G401.6 (cell line): ENCODE measurements at regions not wholly inside any gene's neighbourhood (a gene's known extent, or its start where the extent isn't known, plus 50 kb on each side); places are given as distances from the start of the nearest gene placed in this dataset.
"Not testable (repeated sequence)": the region's sequence is repeated elsewhere in the genome, so short reads cannot be mapped to it uniquely, and the experiment has no call there.

Source experiments
- FAIRE-seq: peaks from 2 replicates; lab custom pipeline; 2012; peaks lifted over from hg19 to GRCh38; lab: Jason Lieb, UNC

GRCh38 chr4:58871509-58871908 is 1761.3 kb upstream of the IGFBP7 start:
- no peak for FAIRE-seq

GRCh38 chr4:58849026-58849425 is 1738.8 kb upstream of the IGFBP7 start:
- FAIRE-seq, result no peak

- peak; percentile 31 for FAIRE-seq
Measured at GRCh38 chr4:58843455-58843854, 1733.3 kb upstream of the IGFBP7 start.

- FAIRE-seq, result no peak
Measured at GRCh38 chr4:58833126-58833525, 1722.9 kb upstream of the IGFBP7 start.

- FAIRE-seq, result no peak
Measured at GRCh38 chr4:58825278-58825677, 1715.1 kb upstream of the IGFBP7 start.

- FAIRE-seq, result not testable (repeated sequence)
Measured at GRCh38 chr4:58818560-58818959, 1708.4 kb upstream of the IGFBP7 start.

- no peak for FAIRE-seq
Measured at GRCh38 chr4:58809948-58810347, 1699.8 kb upstream of the IGFBP7 start.

- FAIRE-seq, result no peak
Measured at GRCh38 chr4:58809366-58809765, 1699.2 kb upstream of the IGFBP7 start.

GRCh38 chr4:58808817-58809216 is 1698.6 kb upstream of the IGFBP7 start:
- no peak for FAIRE-seq

GRCh38 chr4:58807843-58808615 is 1697.8 kb upstream of the IGFBP7 start:
- no peak for FAIRE-seq

GRCh38 chr4:58776627-58777026 is 1666.4 kb upstream of the IGFBP7 start:
- no peak for FAIRE-seq

GRCh38 chr4:58767598-58767997 is 1657.4 kb upstream of the IGFBP7 start:
- FAIRE-seq, result no peak

GRCh38 chr4:58766763-58767162 is 1656.6 kb upstream of the IGFBP7 start:
- no peak for FAIRE-seq

GRCh38 chr4:58761563-58761962 is 1651.4 kb upstream of the IGFBP7 start:
- FAIRE-seq, result no peak

- no peak for FAIRE-seq
Measured at GRCh38 chr4:58760737-58761136, 1650.6 kb upstream of the IGFBP7 start.

GRCh38 chr4:58760100-58760499 is 1649.9 kb upstream of the IGFBP7 start:
- FAIRE-seq, result no peak

GRCh38 chr4:58749206-58749605 is 1639.0 kb upstream of the IGFBP7 start:
- no peak for FAIRE-seq

GRCh38 chr4:58740897-58741296 is 1630.7 kb upstream of the IGFBP7 start:
- FAIRE-seq, result no peak

- no peak for FAIRE-seq
Measured at GRCh38 chr4:58739275-58739674, 1629.1 kb upstream of the IGFBP7 start.

- FAIRE-seq, result no peak
Measured at GRCh38 chr4:58738375-58738774, 1628.2 kb upstream of the IGFBP7 start.

- FAIRE-seq, result no peak
Measured at GRCh38 chr4:58734030-58734674, 1624.0 kb upstream of the IGFBP7 start.

- FAIRE-seq, result no peak
Measured at GRCh38 chr4:58732973-58733372, 1622.8 kb upstream of the IGFBP7 start.

- no peak for FAIRE-seq
Measured at GRCh38 chr4:58723954-58724353, 1613.8 kb upstream of the IGFBP7 start.

- FAIRE-seq, result no peak
Measured at GRCh38 chr4:58711039-58711438, 1600.9 kb upstream of the IGFBP7 start.
